ENCODE measurements at regions not wholly inside any gene's neighbourhood (a gene's known extent, or its start where the extent isn't known, plus 50 kb on each side); places are given as distances from the start of the nearest gene placed in this dataset.

DNA sequence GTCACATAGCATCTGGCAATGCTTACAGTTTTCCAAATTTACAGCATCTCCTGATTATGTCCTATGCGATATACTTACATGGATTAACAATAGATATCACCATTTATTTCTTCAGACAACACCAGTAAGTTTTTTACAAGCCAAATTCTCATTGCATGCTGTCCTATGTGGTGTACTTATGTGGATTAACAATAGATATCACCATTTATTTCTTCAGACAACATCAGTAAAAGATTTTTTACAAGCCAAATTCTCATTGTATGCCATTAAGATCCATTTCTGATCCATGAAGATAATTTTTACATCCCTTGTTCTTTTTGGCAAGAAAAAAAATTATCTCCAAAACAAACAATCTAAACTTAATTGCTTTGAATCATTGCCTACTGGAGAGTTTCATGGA is 340.9 kb downstream of the KCNN2 start (continued):
- TF ChIP-seq MGA (IDR thresholded peaks at IDR 0.05) (no peak), TOE1 (IDR thresholded peaks at IDR 0.05; ENCODE audit: borderline replicate concordance) (no peak), TOE1 (CRISPR knock-in tag; IDR thresholded peaks at IDR 0.05; ENCODE audit: borderline replicate concordance, low read depth) (no peak)
- TF ChIP-seq, protein P1, sequence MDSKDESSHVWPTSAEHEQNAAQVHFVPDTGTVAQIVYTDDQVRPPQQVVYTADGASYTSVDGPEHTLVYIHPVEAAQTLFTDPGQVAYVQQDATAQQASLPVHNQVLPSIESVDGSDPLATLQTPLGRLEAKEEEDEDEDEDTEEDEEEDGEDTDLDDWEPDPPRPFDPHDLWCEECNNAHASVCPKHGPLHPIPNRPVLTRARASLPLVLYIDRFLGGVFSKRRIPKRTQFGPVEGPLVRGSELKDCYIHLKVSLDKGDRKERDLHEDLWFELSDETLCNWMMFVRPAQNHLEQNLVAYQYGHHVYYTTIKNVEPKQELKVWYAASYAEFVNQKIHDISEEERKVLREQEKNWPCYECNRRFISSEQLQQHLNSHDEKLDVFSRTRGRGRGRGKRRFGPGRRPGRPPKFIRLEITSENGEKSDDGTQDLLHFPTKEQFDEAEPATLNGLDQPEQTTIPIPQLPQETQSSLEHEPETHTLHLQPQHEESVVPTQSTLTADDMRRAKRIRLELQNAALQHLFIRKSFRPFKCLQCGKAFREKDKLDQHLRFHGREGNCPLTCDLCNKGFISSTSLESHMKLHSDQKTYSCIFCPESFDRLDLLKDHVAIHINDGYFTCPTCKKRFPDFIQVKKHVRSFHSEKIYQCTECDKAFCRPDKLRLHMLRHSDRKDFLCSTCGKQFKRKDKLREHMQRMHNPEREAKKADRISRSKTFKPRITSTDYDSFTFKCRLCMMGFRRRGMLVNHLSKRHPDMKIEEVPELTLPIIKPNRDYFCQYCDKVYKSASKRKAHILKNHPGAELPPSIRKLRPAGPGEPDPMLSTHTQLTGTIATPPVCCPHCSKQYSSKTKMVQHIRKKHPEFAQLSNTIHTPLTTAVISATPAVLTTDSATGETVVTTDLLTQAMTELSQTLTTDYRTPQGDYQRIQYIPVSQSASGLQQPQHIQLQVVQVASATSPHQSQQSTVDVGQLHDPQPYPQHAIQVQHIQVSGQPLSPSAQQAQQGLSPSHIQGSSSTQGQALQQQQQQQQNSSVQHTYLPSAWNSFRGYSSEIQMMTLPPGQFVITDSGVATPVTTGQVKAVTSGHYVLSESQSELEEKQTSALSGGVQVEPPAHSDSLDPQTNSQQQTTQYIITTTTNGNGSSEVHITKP (IDR thresholded peaks at IDR 0.05; ENCODE audit: partially characterized antibody): no peak

Measured in K562 (cell line).